HepG2 (cell line): ENCODE measurements at regions not wholly inside any gene's neighbourhood (a gene's known extent, or its start where the extent isn't known, plus 50 kb on each side); places are given as distances from the start of the nearest gene placed in this dataset.

ENCODE experiments used
- ATAC-seq: fragments of 200-7000 bp; cut with Tn5 transposase; 3 replicates; pipeline ENCODE4 v1.9.1; 2020; ENCODE audit warnings: mild to moderate bottlenecking, moderate library complexity
- BruUV-seq: library from RNA; stranded (reverse); fragments of 400-500 nt; replicated peaks from 2 replicates; lab custom pipeline; 2021; lab: Mats Ljungman, UMichigan
- CTCF ChIA-PET: fragments of 300-600 bp; formaldehyde crosslinking; extraction: SDS; loops from one replicate; lab custom pipeline; 2021; ENCODE audit warnings: low total read pairs, inconsistent platforms, low intra/inter-chr PET ratio; lab: Yijun Ruan, JAX
- POLR2A ChIA-PET: fragments of 350-600 bp; sonication (Branson Sonifier 250); formaldehyde crosslinking; loops from one replicate; lab custom pipeline; 2020; ENCODE audit warnings: antibody characterized with exemption, inconsistent platforms; lab: Yijun Ruan, JAX
- DNase-seq: peaks from one replicate; pipeline ENCODE4 v3.0.0-alpha.2; 2015; ENCODE audit warnings: low spot score
- FAIRE-seq: peaks from 3 replicates; lab custom pipeline; 2011; peaks lifted over from hg19 to GRCh38; lab: Jason Lieb, UNC
- H2AFZ ChIP-seq: one replicate; pipeline ENCODE4 v1.6.1; 2011; ENCODE audit warnings: low read length, inconsistent platforms
- H3K27ac ChIP-seq: fragments of 300-600 bp; 3 replicates; pipeline ENCODE4 v1.8.0; 2011; ENCODE audit warnings: mixed run types, mild to moderate bottlenecking, mixed read lengths, low read length, inconsistent platforms; ENCODE audit not compliant: insufficient read depth; ENCODE audit errors: extremely low read length
- H3K27me3 ChIP-seq, 2 experiments: fragments of 200-600 bp in 1 of 2; 2 replicates in 1 of 2; 3 replicates in 1 of 2; pipeline versions ENCODE4 v1.6.0 to v1.8.0; 2011; ENCODE audit warnings: low read length in 2 of 2, mild to moderate bottlenecking in 2 of 2, moderate library complexity in 2 of 2, inconsistent platforms in 1 of 2; ENCODE audit not compliant: insufficient read depth in 2 of 2, control insufficient read depth in 1 of 2
- H3K36me3 ChIP-seq, 2 experiments: fragments of 200-600 bp in 1 of 2; replicated peaks in 1 of 2; 2 replicates in 1 of 2; 3 replicates in 1 of 2; pipeline versions ENCODE4 v1.5.1 to v1.8.0; 2011; ENCODE audit warnings: low read length in 2 of 2, inconsistent platforms in 1 of 2; ENCODE audit not compliant: insufficient read depth in 2 of 2, control insufficient read depth in 1 of 2
- H3K4me1 ChIP-seq: 2 replicates; pipeline ENCODE4 v1.5.1; 2012; ENCODE audit warnings: low read length, inconsistent platforms; ENCODE audit not compliant: insufficient read depth
- H3K4me2 ChIP-seq: 2 replicates; pipeline ENCODE4 v1.6.0; 2011; ENCODE audit warnings: low read depth, low read length, inconsistent platforms
- H3K4me3 ChIP-seq, 3 experiments: fragments of 200-600 bp in 1 of 3; sonication (generic), shearing (Covaris generic) in 1 of 3; replicated peaks in 1 of 3; 2 replicates each; pipeline ENCODE4 v1.5.1; 2011 to 2016; ENCODE audit warnings: low read length in 3 of 3, inconsistent platforms in 2 of 3, low read depth in 2 of 3, mild to moderate bottlenecking in 2 of 3, control low read depth in 1 of 3, mixed read lengths in 1 of 3; ENCODE audit not compliant: insufficient read depth in 1 of 3
- H3K79me2 ChIP-seq: one replicate; pipeline ENCODE4 v1.6.1; 2011; ENCODE audit warnings: low read length, inconsistent platforms; ENCODE audit not compliant: insufficient read depth
- H3K9ac ChIP-seq: 2 replicates; pipeline ENCODE4 v1.6.0; 2011; ENCODE audit warnings: mild to moderate bottlenecking, low read depth, low read length, inconsistent platforms; ENCODE audit not compliant: insufficient read depth
- H3K9me3 ChIP-seq: 2 replicates; pipeline ENCODE4 v1.5.1; 2012; ENCODE audit warnings: mild to moderate bottlenecking, low read length
- H4K20me1 ChIP-seq: 2 replicates; pipeline ENCODE4 v1.6.0; 2011; ENCODE audit warnings: inconsistent platforms, mild to moderate bottlenecking, low read length, moderate library complexity; ENCODE audit not compliant: insufficient read depth
- CHD4 ChIP-seq: fragments of 200-600 bp; sonication (generic); IDR thresholded peaks from 2 replicates; pipeline ENCODE4 v1.7.0; 2017; ENCODE audit warnings: mild to moderate bottlenecking, low read length, borderline replicate concordance
- EHMT2 ChIP-seq: fragments of 200-600 bp; sonication (generic); IDR thresholded peaks from 2 replicates; pipeline ENCODE4 v1.7.0; 2017; ENCODE audit warnings: antibody characterized with exemption, low read depth, low read length, borderline replicate concordance
- FOXA1 ChIP-seq, 2 experiments: fragments of 450-650 bp in 1 of 2; sonication (generic) in 1 of 2; formaldehyde crosslinking in 1 of 2; IDR thresholded peaks; 2 replicates each; pipeline versions ENCODE4 v1.4.0 to v1.6.1; 2016 to 2020; ENCODE audit warnings: missing genetic modification reagents in 1 of 2
- KDM5A ChIP-seq: fragments of 200-600 bp; sonication (generic); IDR thresholded peaks from 2 replicates; pipeline ENCODE4 v1.7.0; 2018; ENCODE audit warnings: antibody characterized with exemption, mild to moderate bottlenecking, low read length, borderline replicate concordance
- MXI1 ChIP-seq: IDR thresholded peaks from 3 replicates; pipeline ENCODE4 v1.6.1; 2012; ENCODE audit warnings: low read depth, low read length, inconsistent platforms, borderline replicate concordance
- NR2C2 ChIP-seq: sonication (generic); formaldehyde crosslinking; IDR thresholded peaks from 2 replicates; pipeline ENCODE4 v1.4.0; 2020; ENCODE audit warnings: missing genetic modification reagents, mild to moderate bottlenecking, moderate library complexity, borderline replicate concordance
- SOX6 ChIP-seq, 2 experiments: fragments of 450-650 bp in 1 of 2; sonication (generic) in 1 of 2; formaldehyde crosslinking in 1 of 2; IDR thresholded peaks; 2 replicates each; pipeline versions ENCODE4 v1.4.0 to v1.6.1; 2017 to 2020; ENCODE audit warnings: antibody characterized with exemption in 1 of 2, mild to moderate bottlenecking in 1 of 2, missing genetic modification reagents in 1 of 2
- ZNF484 ChIP-seq: sonication (generic); formaldehyde crosslinking; IDR thresholded peaks from 2 replicates; pipeline ENCODE4 v1.5.1; 2020; ENCODE audit warnings: mild to moderate bottlenecking, low read depth, missing genetic modification reagents, borderline replicate concordance
- ZNF557 ChIP-seq: sonication (generic); formaldehyde crosslinking; IDR thresholded peaks from 2 replicates; pipeline ENCODE4 v1.4.0; 2020; ENCODE audit warnings: missing genetic modification reagents
- ZNF773 ChIP-seq: sonication (generic); formaldehyde crosslinking; IDR thresholded peaks from 2 replicates; pipeline ENCODE4 v1.4.0; 2020; ENCODE audit warnings: missing genetic modification reagents, borderline replicate concordance
- ZNF777 ChIP-seq: sonication (generic); formaldehyde crosslinking; IDR thresholded peaks from 2 replicates; pipeline ENCODE4 v1.4.0; 2020; ENCODE audit warnings: missing genetic modification reagents
- whole genome bisulfite sequencing: methylation state at CpG from one replicate; pipeline ENCODE4 v1.1.6; 2017; ENCODE audit warnings: low lambda C conversion rate; 5-methylcytosine and 5-hydroxymethylcytosine counted together
- in situ Hi-C: cut with HindIII; loops from 2 replicates; pipeline ENCODE4 v1.10.0; 2017; ENCODE audit warnings: low pct_unique_long_range_greater_than_20kb; ENCODE audit not compliant: extremely low pct_ligation_motif_present
- intact Hi-C: fragments of 100-400 bp; cut with micrococcal nuclease; formaldehyde crosslinking; loops from one replicate; pipeline ENCODE4 v1.10.0; 2022; ENCODE audit not compliant: unreplicated experiment
- TF ChIP-seq, protein P1 (sequence below): sonication (generic); formaldehyde crosslinking; IDR thresholded peaks from 2 replicates; pipeline ENCODE4 v1.8.0; 2023; ENCODE audit warnings: mild to moderate bottlenecking, missing genetic modification reagents
- TF ChIP-seq, protein P2 (sequence below): sonication (generic); formaldehyde crosslinking; IDR thresholded peaks from 2 replicates; pipeline ENCODE4 v1.4.0; 2020; ENCODE audit warnings: mild to moderate bottlenecking, missing genetic modification reagents
- TF ChIP-seq, protein P3 (sequence below): sonication (generic); formaldehyde crosslinking; IDR thresholded peaks from 2 replicates; pipeline ENCODE4 v1.4.0; 2020; ENCODE audit warnings: missing genetic modification reagents, borderline replicate concordance
- TF ChIP-seq, protein P4 (sequence below): sonication (generic); formaldehyde crosslinking; IDR thresholded peaks from 2 replicates; pipeline ENCODE4 v1.5.1; 2020; ENCODE audit warnings: missing genetic modification reagents, mild to moderate bottlenecking, borderline replicate concordance
- TF ChIP-seq, protein P5 (sequence below): sonication (generic); formaldehyde crosslinking; IDR thresholded peaks from 2 replicates; pipeline ENCODE4 v1.8.0; 2022; ENCODE audit warnings: missing genetic modification reagents, mild to moderate bottlenecking, borderline replicate concordance

DNA sequence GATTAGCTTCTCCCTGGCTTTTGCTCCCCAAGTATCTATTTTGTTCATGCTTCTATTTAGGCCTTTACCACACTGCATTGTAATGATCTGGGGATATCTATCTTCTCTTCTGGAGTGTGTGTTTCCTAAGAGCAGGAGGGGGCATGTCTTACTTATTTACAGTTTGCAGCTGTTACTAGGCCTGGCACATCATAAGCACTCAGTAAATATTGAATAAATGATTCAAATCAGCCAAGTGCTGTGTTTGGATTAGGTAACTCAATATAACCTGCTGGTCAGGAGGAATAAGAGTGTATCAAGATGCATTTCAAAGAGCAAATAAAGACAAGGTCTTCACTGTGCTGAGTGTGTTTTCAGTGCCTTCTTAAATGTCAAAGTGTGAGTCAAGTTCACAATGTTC, 186.1 kb downstream of the FOXG1 start (continued):
- TF ChIP-seq, protein P1, sequence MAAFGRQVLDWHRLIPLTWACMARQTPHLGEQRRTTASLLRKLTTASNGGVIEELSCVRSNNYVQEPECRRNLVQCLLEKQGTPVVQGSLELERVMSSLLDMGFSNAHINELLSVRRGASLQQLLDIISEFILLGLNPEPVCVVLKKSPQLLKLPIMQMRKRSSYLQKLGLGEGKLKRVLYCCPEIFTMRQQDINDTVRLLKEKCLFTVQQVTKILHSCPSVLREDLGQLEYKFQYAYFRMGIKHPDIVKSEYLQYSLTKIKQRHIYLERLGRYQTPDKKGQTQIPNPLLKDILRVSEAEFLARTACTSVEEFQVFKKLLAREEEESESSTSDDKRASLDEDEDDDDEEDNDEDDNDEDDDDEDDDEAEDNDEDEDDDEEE (CRISPR knock-in tag) = no peak
- no peak for TF ChIP-seq SOX6 (IDR thresholded peaks at IDR 0.05)
- TF ChIP-seq SOX6 (CRISPR knock-in tag; IDR thresholded peaks at IDR 0.05) = no peak
- TF ChIP-seq NR2C2 (CRISPR knock-in tag) = no peak
- TF ChIP-seq MXI1 = no peak
- no peak for TF ChIP-seq ZNF557 (CRISPR knock-in tag)
- no peak for TF ChIP-seq KDM5A
- TF ChIP-seq, protein P2, sequence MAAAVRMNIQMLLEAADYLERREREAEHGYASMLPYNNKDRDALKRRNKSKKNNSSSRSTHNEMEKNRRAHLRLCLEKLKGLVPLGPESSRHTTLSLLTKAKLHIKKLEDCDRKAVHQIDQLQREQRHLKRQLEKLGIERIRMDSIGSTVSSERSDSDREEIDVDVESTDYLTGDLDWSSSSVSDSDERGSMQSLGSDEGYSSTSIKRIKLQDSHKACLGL (CRISPR knock-in tag) = no peak

DNA sequence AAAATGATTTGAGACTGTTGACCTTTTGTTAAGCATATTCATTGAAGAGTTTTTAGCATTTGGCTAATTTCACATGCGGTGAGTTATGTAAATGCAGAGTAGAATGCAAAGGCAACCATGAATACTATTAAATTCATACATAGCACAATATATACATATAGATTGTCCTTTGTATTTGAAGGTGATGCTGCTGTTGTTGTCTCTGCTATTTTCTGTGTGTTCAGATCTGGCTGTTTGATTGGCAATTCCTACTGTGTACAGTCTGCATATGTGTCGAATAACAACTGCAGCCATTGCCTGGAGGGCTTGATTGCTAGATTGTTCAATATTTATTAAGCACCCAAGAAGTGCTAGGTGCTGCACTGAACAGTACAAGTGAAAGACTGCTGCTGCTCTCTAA, 187.4 kb downstream of the FOXG1 start:
- H3K4me1 ChIP-seq = no peaks in the 10 kb centered on the region
- CTCF ChIA-PET = no interaction called here
- H3K4me3 ChIP-seq = no peak overlapping the region
- no peak overlapping the region for H3K4me2 ChIP-seq
- no TSS peak for BruUV-seq
- H2AFZ ChIP-seq = no peak overlapping the region
- no peak overlapping the region for H3K9ac ChIP-seq
- FAIRE-seq = no peak
- DNase-seq = no peak
- no peak for ATAC-seq
- no peaks in the 10 kb centered on the region for H4K20me1 ChIP-seq
- H3K79me2 ChIP-seq = no peaks in the 10 kb centered on the region
- POLR2A ChIA-PET = no interaction called here
- H3K27me3 ChIP-seq = no peaks in the 10 kb centered on the region
- intact Hi-C loops = no loop called here
- H3K36me3 ChIP-seq = no peaks in the 10 kb centered on the region
- in situ Hi-C loops = no loop called here
- WGBS = 4% methylated on average over 2 of the region's 2 CpGs
- peaks cover 96% of the 10 kb centered on the region for H3K9me3 ChIP-seq
- no peak overlapping the region for H3K27ac ChIP-seq
- TF ChIP-seq, protein P3, sequence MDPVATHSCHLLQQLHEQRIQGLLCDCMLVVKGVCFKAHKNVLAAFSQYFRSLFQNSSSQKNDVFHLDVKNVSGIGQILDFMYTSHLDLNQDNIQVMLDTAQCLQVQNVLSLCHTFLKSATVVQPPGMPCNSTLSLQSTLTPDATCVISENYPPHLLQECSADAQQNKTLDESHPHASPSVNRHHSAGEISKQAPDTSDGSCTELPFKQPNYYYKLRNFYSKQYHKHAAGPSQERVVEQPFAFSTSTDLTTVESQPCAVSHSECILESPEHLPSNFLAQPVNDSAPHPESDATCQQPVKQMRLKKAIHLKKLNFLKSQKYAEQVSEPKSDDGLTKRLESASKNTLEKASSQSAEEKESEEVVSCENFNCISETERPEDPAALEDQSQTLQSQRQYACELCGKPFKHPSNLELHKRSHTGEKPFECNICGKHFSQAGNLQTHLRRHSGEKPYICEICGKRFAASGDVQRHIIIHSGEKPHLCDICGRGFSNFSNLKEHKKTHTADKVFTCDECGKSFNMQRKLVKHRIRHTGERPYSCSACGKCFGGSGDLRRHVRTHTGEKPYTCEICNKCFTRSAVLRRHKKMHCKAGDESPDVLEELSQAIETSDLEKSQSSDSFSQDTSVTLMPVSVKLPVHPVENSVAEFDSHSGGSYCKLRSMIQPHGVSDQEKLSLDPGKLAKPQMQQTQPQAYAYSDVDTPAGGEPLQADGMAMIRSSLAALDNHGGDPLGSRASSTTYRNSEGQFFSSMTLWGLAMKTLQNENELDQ (CRISPR knock-in tag) = no peak
- TF ChIP-seq, protein P4, sequence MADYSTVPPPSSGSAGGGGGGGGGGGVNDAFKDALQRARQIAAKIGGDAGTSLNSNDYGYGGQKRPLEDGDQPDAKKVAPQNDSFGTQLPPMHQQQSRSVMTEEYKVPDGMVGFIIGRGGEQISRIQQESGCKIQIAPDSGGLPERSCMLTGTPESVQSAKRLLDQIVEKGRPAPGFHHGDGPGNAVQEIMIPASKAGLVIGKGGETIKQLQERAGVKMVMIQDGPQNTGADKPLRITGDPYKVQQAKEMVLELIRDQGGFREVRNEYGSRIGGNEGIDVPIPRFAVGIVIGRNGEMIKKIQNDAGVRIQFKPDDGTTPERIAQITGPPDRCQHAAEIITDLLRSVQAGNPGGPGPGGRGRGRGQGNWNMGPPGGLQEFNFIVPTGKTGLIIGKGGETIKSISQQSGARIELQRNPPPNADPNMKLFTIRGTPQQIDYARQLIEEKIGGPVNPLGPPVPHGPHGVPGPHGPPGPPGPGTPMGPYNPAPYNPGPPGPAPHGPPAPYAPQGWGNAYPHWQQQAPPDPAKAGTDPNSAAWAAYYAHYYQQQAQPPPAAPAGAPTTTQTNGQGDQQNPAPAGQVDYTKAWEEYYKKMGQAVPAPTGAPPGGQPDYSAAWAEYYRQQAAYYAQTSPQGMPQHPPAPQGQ (CRISPR knock-in tag) = no peak
- TF ChIP-seq ZNF777 (CRISPR knock-in tag) = no peak
- TF ChIP-seq ZNF773 (CRISPR knock-in tag) = no peak
- TF ChIP-seq EHMT2 = no peak
- no peak for TF ChIP-seq FOXA1 (IDR thresholded peaks at IDR 0.05)
- TF ChIP-seq FOXA1 (CRISPR knock-in tag; IDR thresholded peaks at IDR 0.05) = no peak
- TF ChIP-seq CHD4 = no peak
- TF ChIP-seq, protein P5, sequence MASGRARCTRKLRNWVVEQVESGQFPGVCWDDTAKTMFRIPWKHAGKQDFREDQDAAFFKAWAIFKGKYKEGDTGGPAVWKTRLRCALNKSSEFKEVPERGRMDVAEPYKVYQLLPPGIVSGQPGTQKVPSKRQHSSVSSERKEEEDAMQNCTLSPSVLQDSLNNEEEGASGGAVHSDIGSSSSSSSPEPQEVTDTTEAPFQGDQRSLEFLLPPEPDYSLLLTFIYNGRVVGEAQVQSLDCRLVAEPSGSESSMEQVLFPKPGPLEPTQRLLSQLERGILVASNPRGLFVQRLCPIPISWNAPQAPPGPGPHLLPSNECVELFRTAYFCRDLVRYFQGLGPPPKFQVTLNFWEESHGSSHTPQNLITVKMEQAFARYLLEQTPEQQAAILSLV (CRISPR knock-in tag) = no peak
- TF ChIP-seq ZNF484 (CRISPR knock-in tag) = no peak
